H1 (cell line): ENCODE measurements at regions not wholly inside any gene's neighbourhood (a gene's known extent, or its start where the extent isn't known, plus 50 kb on each side); places are given as distances from the start of the nearest gene placed in this dataset.

Experiments
- BACH1 ChIP-seq: IDR thresholded peaks from 2 replicates; pipeline ENCODE4 v1.6.1; 2012; ENCODE audit warnings: low read length, improper control_type of control experiment
- CREB1 ChIP-seq: IDR thresholded peaks from 2 replicates; pipeline ENCODE4 v1.6.1; 2012; ENCODE audit warnings: inconsistent platforms
- HDAC2 ChIP-seq, 2 experiments: fragments of 300-600 bp in 1 of 2; sonication (generic) in 1 of 2; IDR thresholded peaks; 2 replicates each; pipeline ENCODE4 v1.6.1; 2011 to 2012; ENCODE audit warnings: low read depth in 2 of 2, low read length in 2 of 2, mild to moderate bottlenecking in 2 of 2, moderate library complexity in 2 of 2, borderline replicate concordance in 1 of 2, inconsistent platforms in 1 of 2
- KDM5A ChIP-seq: fragments of 200-600 bp; IDR thresholded peaks from 2 replicates; pipeline ENCODE4 v1.7.1; 2012; ENCODE audit warnings: mild to moderate bottlenecking, low read length, inconsistent platforms, mixed read lengths
- RBBP5 ChIP-seq: IDR thresholded peaks from 2 replicates; pipeline ENCODE4 v1.7.1; 2012; ENCODE audit warnings: low read depth, mild to moderate bottlenecking, inconsistent platforms, low read length, moderate library complexity, borderline replicate concordance

- TF ChIP-seq HDAC2 (IDR thresholded peaks at IDR 0.05; ENCODE audit: borderline replicate concordance in 1 of 2, low read depth in 2 of 2, low read length in 2 of 2) (no peak), RBBP5 (no peak), BACH1 (no peak), CREB1 (no peak), KDM5A (no peak)
Observed at GRCh38 chr5:161975350-161975749, 92.2 kb upstream of the GABRG2 start (continued).
